Esophagus squamous epithelium (tissue), 5 donors: ENCODE measurements at regions not wholly inside any gene's neighbourhood (a gene's known extent, or its start where the extent isn't known, plus 50 kb on each side); places are given as distances from the start of the nearest gene placed in this dataset.

Experiments used
- DNase-seq: peaks from one replicate; lab custom pipeline; 2025; lab: John Stamatoyannopoulos, UW
- H3K27ac ChIP-seq, 4 donors: fragments of 200-600 bp; sonication (generic); one replicate each; pipeline ENCODE4 v1.5.1; 2016 to 2019; ENCODE audit warnings: mild to moderate bottlenecking in 1 of 4
- H3K27me3 ChIP-seq, 4 donors: fragments of 200-600 bp; sonication (generic); 1 replicate in 3 of 4; 2 replicates in 1 of 4; pipeline versions ENCODE4 v1.5.1 to v1.6.0; 2017 to 2021; ENCODE audit warnings: antibody characterized with exemption in 1 of 4
- H3K36me3 ChIP-seq, 3 donors: fragments of 200-600 bp; sonication (generic); one replicate each; pipeline ENCODE4 v1.5.1; 2016 to 2019
- H3K4me1 ChIP-seq, 3 donors: fragments of 200-600 bp; sonication (generic); one replicate each; pipeline ENCODE4 v1.5.1; 2017 to 2019
- H3K4me3 ChIP-seq, 4 donors: fragments of 200-600 bp; sonication (generic); 1 replicate in 3 of 4; 2 replicates in 1 of 4; pipeline ENCODE4 v1.5.1; 2016 to 2019; ENCODE audit warnings: mild to moderate bottlenecking in 2 of 4, moderate library complexity in 1 of 4
- H3K9me3 ChIP-seq, 3 donors: fragments of 200-600 bp; sonication (generic); one replicate each; pipeline ENCODE4 v1.5.1; 2016 to 2019
- POLR2A ChIP-seq, 4 donors: fragments of 450-650 bp; IDR thresholded peaks; one replicate each; pipeline ENCODE4 v1.6.1; 2017; ENCODE audit warnings: antibody characterized with exemption in 4 of 4, mild to moderate bottlenecking in 4 of 4, moderate library complexity in 3 of 4
- WGBS, 2 donors: methylation state at CpG; one replicate each; pipeline ENCODE4 v1.1.5; 2018; 5-methylcytosine and 5-hydroxymethylcytosine counted together
- intact Hi-C: fragments of 100-400 bp; cut with DNase I; formaldehyde crosslinking; loops from one replicate; pipeline ENCODE4 v1.15.0; 2022
- TF ChIP-seq, protein P1 (sequence below), 6 experiments: fragments of 450-650 bp in 4 of 6; fragments of 200-600 bp in 2 of 6; sonication (generic) in 2 of 6; IDR thresholded peaks; one replicate each; pipeline ENCODE4 v1.5.1; 2016 to 2019; ENCODE audit warnings: antibody characterized with exemption in 6 of 6, mild to moderate bottlenecking in 4 of 6, moderate library complexity in 4 of 6
- donor health status: DM: yes; HTN: yes; CAD: no.

DNA sequence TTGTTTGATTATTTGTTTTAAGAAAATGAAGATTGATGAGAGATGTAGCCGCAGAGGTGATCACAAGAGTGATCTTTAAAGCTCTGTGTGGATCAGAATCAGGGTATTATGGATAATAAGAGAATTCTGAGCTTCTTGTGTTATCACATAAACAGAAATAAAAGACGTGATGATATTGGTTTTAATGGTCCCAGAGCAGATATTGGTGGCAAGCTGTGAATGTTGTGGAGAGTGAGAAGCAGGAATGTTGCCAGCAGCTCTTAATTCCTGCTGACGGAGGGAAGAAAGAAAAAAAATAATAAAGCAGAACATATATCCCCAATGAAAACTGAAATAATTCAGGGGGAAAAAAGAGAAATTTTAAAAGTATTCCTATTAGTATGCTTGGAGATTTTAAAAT, 1015.9 kb downstream of the PCDH18 start:
- H3K4me1 ChIP-seq = no peaks in the 10 kb centered on the region
- no peaks in the 10 kb centered on the region for H3K27me3 ChIP-seq
- WGBS, 2 donors = 38 to 46% methylated on average over 3 of the region's 3 CpGs
- no peaks in the 10 kb centered on the region for H3K36me3 ChIP-seq
- no peak for DNase-seq
- TF ChIP-seq POLR2A (IDR thresholded peaks at IDR 0.05) = no peak
- TF ChIP-seq, protein P1, sequence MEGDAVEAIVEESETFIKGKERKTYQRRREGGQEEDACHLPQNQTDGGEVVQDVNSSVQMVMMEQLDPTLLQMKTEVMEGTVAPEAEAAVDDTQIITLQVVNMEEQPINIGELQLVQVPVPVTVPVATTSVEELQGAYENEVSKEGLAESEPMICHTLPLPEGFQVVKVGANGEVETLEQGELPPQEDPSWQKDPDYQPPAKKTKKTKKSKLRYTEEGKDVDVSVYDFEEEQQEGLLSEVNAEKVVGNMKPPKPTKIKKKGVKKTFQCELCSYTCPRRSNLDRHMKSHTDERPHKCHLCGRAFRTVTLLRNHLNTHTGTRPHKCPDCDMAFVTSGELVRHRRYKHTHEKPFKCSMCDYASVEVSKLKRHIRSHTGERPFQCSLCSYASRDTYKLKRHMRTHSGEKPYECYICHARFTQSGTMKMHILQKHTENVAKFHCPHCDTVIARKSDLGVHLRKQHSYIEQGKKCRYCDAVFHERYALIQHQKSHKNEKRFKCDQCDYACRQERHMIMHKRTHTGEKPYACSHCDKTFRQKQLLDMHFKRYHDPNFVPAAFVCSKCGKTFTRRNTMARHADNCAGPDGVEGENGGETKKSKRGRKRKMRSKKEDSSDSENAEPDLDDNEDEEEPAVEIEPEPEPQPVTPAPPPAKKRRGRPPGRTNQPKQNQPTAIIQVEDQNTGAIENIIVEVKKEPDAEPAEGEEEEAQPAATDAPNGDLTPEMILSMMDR (IDR thresholded peaks at IDR 0.05) = no peak
- H3K27ac ChIP-seq = no peak overlapping the region
- no peaks in the 10 kb centered on the region for H3K9me3 ChIP-seq
- H3K4me3 ChIP-seq = no peak overlapping the region
- intact Hi-C loops = no loop called here

- Histone ChIP-seq H3K27ac (no peak overlapping the region), H3K4me3 (no peak overlapping the region), H3K36me3 (no peaks in the 10 kb centered on the region), H3K27me3 (no peaks in the 10 kb centered on the region), H3K4me1 (no peaks in the 10 kb centered on the region), H3K9me3 (no peaks in the 10 kb centered on the region)
- TF ChIP-seq POLR2A (IDR thresholded peaks at IDR 0.05) = no peak
- TF ChIP-seq, protein P1 (IDR thresholded peaks at IDR 0.05) = no peak
- intact Hi-C loops = no loop called here
- DNase-seq = no peak
- 42 to 52% methylated on average over 1 of the region's 1 CpG for WGBS, 2 donors
Observed at GRCh38 chr4:136505020-136505419, 1027.3 kb downstream of the PCDH18 start.

DNA sequence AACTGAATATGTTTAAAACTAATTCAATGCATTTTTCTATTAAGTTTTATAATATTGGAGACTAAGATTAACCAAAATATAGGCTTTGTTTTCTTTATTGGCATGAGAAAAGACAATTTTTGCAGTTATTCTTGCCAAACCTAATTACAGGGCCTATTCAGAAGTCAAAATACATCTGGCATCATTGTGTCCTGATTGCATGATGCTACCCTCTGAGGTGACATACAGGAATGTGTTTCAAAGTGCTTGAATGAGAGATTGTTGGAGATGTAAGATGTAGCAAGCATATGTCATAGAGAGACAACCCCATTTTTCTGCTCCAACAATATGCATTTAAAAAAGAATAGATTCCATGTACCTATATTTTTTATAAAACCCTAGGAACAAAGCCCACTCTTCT, 1036.4 kb downstream of the PCDH18 start:
- H3K4me3 ChIP-seq = no peak overlapping the region
- H3K27ac ChIP-seq = no peak overlapping the region
- H3K4me1 ChIP-seq = no peaks in the 10 kb centered on the region
- no peaks in the 10 kb centered on the region for H3K9me3 ChIP-seq
- no peaks in the 10 kb centered on the region for H3K36me3 ChIP-seq
- intact Hi-C loops = no loop called here
- no peak for TF ChIP-seq POLR2A (IDR thresholded peaks at IDR 0.05)
- TF ChIP-seq, protein P1 (IDR thresholded peaks at IDR 0.05) = no peak
- no peak for DNase-seq
- no peaks in the 10 kb centered on the region for H3K27me3 ChIP-seq

- no peak for TF ChIP-seq POLR2A (IDR thresholded peaks at IDR 0.05)
- TF ChIP-seq, protein P1 (IDR thresholded peaks at IDR 0.05) = no peak
- Histone ChIP-seq H3K9me3 (no peaks in the 10 kb centered on the region), H3K36me3 (no peaks in the 10 kb centered on the region), H3K4me3 (no peak overlapping the region), H3K4me1 (no peaks in the 10 kb centered on the region), H3K27me3 (no peaks in the 10 kb centered on the region), H3K27ac (no peak overlapping the region)
- DNase-seq = no peak
- intact Hi-C loops = no loop called here
- WGBS, 2 donors = 48 to 55% methylated on average over 3 of the region's 3 CpGs
Observed at GRCh38 chr4:136495076-136495475, 1037.2 kb downstream of the PCDH18 start.

DNA sequence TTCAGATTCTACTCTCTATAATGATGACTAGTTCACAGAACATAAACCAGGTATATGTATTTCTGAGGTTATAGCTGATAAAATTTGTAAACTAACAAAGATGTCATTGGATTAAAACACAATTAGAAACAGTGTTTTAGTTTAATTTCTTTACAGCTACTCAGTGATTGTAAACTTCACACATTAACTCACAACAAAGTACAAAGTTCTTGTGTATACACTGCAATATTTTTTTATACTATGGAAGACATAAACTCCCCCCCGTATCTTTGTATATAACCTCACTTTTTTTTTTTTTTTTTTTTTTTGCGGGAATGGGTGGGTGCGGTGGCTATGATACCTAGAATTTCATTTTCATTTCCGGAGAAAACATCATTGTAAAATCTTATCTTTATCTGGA, 1043.2 kb downstream of the PCDH18 start:
- H3K9me3 ChIP-seq = no peaks in the 10 kb centered on the region
- no peaks in the 10 kb centered on the region for H3K27me3 ChIP-seq
- H3K4me3 ChIP-seq = no peak overlapping the region
- no peak for DNase-seq
- WGBS, 2 donors = 65 to 70% methylated on average over 4 of the region's 4 CpGs
- H3K36me3 ChIP-seq = no peaks in the 10 kb centered on the region
- no peak overlapping the region for H3K27ac ChIP-seq
- H3K4me1 ChIP-seq = no peaks in the 10 kb centered on the region
- TF ChIP-seq, protein P1 (IDR thresholded peaks at IDR 0.05) = no peak
- no peak for TF ChIP-seq POLR2A (IDR thresholded peaks at IDR 0.05)
- intact Hi-C loops = no loop called here
